ENCODE measurements at regions not wholly inside any gene's neighbourhood (a gene's known extent, or its start where the extent isn't known, plus 50 kb on each side); places are given as distances from the start of the nearest gene placed in this dataset.

GRCh38 chr15:91498749-91499062, 354.8 kb upstream of the SLCO3A1 start:
- H3K36me3 ChIP-seq (ENCODE audit: control insufficient read depth, insufficient read depth, low read length) = no peaks in the 10 kb centered on the region
- FAIRE-seq (no peak), DNase-seq (ENCODE audit: low read depth) (no peak)
- no peak for TF ChIP-seq CTCF (IDR thresholded peaks at IDR 0.05; ENCODE audit: insufficient read depth, low read length, severe bottlenecking)
- no peaks in the 10 kb centered on the region for H3K27me3 ChIP-seq (ENCODE audit: control insufficient read depth, insufficient read depth, low read length)
- no peak overlapping the region for H3K4me3 ChIP-seq (ENCODE audit: low read depth, low read length)

GRCh38 chr15:91499774-91500383, 353.6 kb upstream of the SLCO3A1 start:
- no peak for DNase-seq (ENCODE audit: low read depth)
- no peak for FAIRE-seq
- no peaks in the 10 kb centered on the region for H3K27me3 ChIP-seq (ENCODE audit: control insufficient read depth, insufficient read depth, low read length)
- H3K4me3 ChIP-seq (ENCODE audit: low read depth, low read length) = no peak overlapping the region
- TF ChIP-seq CTCF (IDR thresholded peaks at IDR 0.05; ENCODE audit: insufficient read depth, low read length, severe bottlenecking) = no peak
- H3K36me3 ChIP-seq (ENCODE audit: control insufficient read depth, insufficient read depth, low read length) = no peaks in the 10 kb centered on the region

GRCh38 chr15:91508633-91509032, 344.9 kb upstream of the SLCO3A1 start:
- Histone ChIP-seq H3K36me3 (ENCODE audit: control insufficient read depth, insufficient read depth, low read length) (no peaks in the 10 kb centered on the region), H3K4me3 (ENCODE audit: low read depth, low read length) (no peak overlapping the region), H3K27me3 (ENCODE audit: control insufficient read depth, insufficient read depth, low read length) (no peaks in the 10 kb centered on the region)
- no peak for TF ChIP-seq CTCF (IDR thresholded peaks at IDR 0.05; ENCODE audit: insufficient read depth, low read length, severe bottlenecking)
- no peak for DNase-seq (ENCODE audit: low read depth)
- no peak for FAIRE-seq

- FAIRE-seq (no peak), DNase-seq (ENCODE audit: low read depth) (no peak)
- Histone ChIP-seq H3K27me3 (ENCODE audit: control insufficient read depth, insufficient read depth, low read length) (no peaks in the 10 kb centered on the region), H3K4me3 (ENCODE audit: low read depth, low read length) (no peak overlapping the region), H3K36me3 (ENCODE audit: control insufficient read depth, insufficient read depth, low read length) (no peaks in the 10 kb centered on the region)
- no peak for TF ChIP-seq CTCF (IDR thresholded peaks at IDR 0.05; ENCODE audit: insufficient read depth, low read length, severe bottlenecking)
Observed at GRCh38 chr15:91514147-91514546, 339.4 kb upstream of the SLCO3A1 start.

- Histone ChIP-seq H3K4me3 (ENCODE audit: low read depth, low read length) (no peak overlapping the region), H3K27me3 (ENCODE audit: control insufficient read depth, insufficient read depth, low read length) (no peaks in the 10 kb centered on the region), H3K36me3 (ENCODE audit: control insufficient read depth, insufficient read depth, low read length) (no peaks in the 10 kb centered on the region)
- TF ChIP-seq CTCF (IDR thresholded peaks at IDR 0.05; ENCODE audit: insufficient read depth, low read length, severe bottlenecking) = no peak
- peak; percentile 78 for DNase-seq (ENCODE audit: low read depth)
- FAIRE-seq = no peak
Observed at GRCh38 chr15:91515188-91515754, 338.2 kb upstream of the SLCO3A1 start.

- H3K27me3 ChIP-seq (ENCODE audit: control insufficient read depth, insufficient read depth, low read length) = no peaks in the 10 kb centered on the region
- no peaks in the 10 kb centered on the region for H3K36me3 ChIP-seq (ENCODE audit: control insufficient read depth, insufficient read depth, low read length)
- FAIRE-seq (no peak), DNase-seq (ENCODE audit: low read depth) (no peak)
- no peak for TF ChIP-seq CTCF (IDR thresholded peaks at IDR 0.05; ENCODE audit: insufficient read depth, low read length, severe bottlenecking)
- no peak overlapping the region for H3K4me3 ChIP-seq (ENCODE audit: low read depth, low read length)
Observed at GRCh38 chr15:91516866-91517265, 336.6 kb upstream of the SLCO3A1 start.
